ENCODE measurements at regions not wholly inside any gene's neighbourhood (a gene's known extent, or its start where the extent isn't known, plus 50 kb on each side); places are given as distances from the start of the nearest gene placed in this dataset.

- TF ChIP-seq CTCF (IDR thresholded peaks at IDR 0.05; ENCODE audit: borderline replicate concordance, extremely low read depth, low read length, poor library complexity, severe bottlenecking) (no peak), EZH2 (IDR thresholded peaks at IDR 0.05; ENCODE audit: borderline replicate concordance, low read depth, low read length, severe bottlenecking) (no peak)
These were observed 242.7 kb downstream of the HAPSTR1 start for GRCh38 chr16:9334103-9334502.

Data from DND-41 (cell line).